Breast epithelium (tissue), 4 donors: ENCODE measurements at regions not wholly inside any gene's neighbourhood (a gene's known extent, or its start where the extent isn't known, plus 50 kb on each side); places are given as distances from the start of the nearest gene placed in this dataset.

Experiments used
- DNase-seq, 2 donors: peaks; one replicate each; pipeline ENCODE4 v3.0.0-alpha.2; 2019; ENCODE audit warnings: low spot score in 2 of 2
- H3K27ac ChIP-seq, 2 donors: fragments of 200-600 bp; sonication (generic) in 1 of 2; one replicate each; pipeline ENCODE4 v1.5.1; 2016 to 2019; ENCODE audit warnings: mild to moderate bottlenecking in 1 of 2
- H3K27me3 ChIP-seq, 2 donors: fragments of 200-600 bp; sonication (generic) in 1 of 2; one replicate each; pipeline versions ENCODE4 v1.5.1 to v1.6.0; 2017 to 2019; ENCODE audit warnings: control low read depth in 1 of 2, mild to moderate bottlenecking in 1 of 2
- H3K36me3 ChIP-seq: fragments of 200-600 bp; one replicate; pipeline ENCODE4 v1.5.1; 2019
- H3K4me1 ChIP-seq, 2 donors: fragments of 200-600 bp; sonication (generic); one replicate each; pipeline ENCODE4 v1.5.1; 2016 to 2019; ENCODE audit warnings: control low read depth in 1 of 2
- H3K4me3 ChIP-seq, 3 donors: fragments of 200-600 bp; sonication (generic); 1 replicate in 2 of 3; 2 replicates in 1 of 3; pipeline ENCODE4 v1.5.1; 2016 to 2019; ENCODE audit warnings: mild to moderate bottlenecking in 3 of 3, moderate library complexity in 2 of 3
- H3K9me3 ChIP-seq, 2 donors: fragments of 200-600 bp; sonication (generic) in 1 of 2; one replicate each; pipeline ENCODE4 v1.5.1; 2016 to 2019; ENCODE audit warnings: control low read depth in 1 of 2
- CTCF ChIP-seq, 3 donors: fragments of 450-650 bp; IDR thresholded peaks; one replicate each; pipeline ENCODE4 v1.5.1; 2016 to 2017; ENCODE audit warnings: antibody characterized with exemption in 3 of 3, mild to moderate bottlenecking in 3 of 3, moderate library complexity in 3 of 3
- POLR2A ChIP-seq: fragments of 450-650 bp; IDR thresholded peaks from one replicate; pipeline ENCODE4 v1.6.1; 2016; ENCODE audit warnings: antibody characterized with exemption, mild to moderate bottlenecking, moderate library complexity
- POLR2AphosphoS5 ChIP-seq, 3 donors: sonication (generic); formaldehyde crosslinking; IDR thresholded peaks; one replicate each; pipeline ENCODE4 v1.6.1; 2017; ENCODE audit warnings: antibody characterized with exemption in 3 of 3
- intact Hi-C: fragments of 100-400 bp; cut with DNase I; formaldehyde crosslinking; loops from one replicate; pipeline ENCODE4 v1.15.1; 2023; ENCODE audit warnings: low total_unique reads

GRCh38 chr6:85112540-85112939 is 337.3 kb upstream of the NT5E start:
- Histone ChIP-seq H3K27ac (no peak overlapping the region), H3K4me1 (no peaks in the 10 kb centered on the region), H3K9me3 (no peaks in the 10 kb centered on the region), H3K4me3 (no peak overlapping the region), H3K36me3 (no peaks in the 10 kb centered on the region), H3K27me3 (no peaks in the 10 kb centered on the region)
- DNase-seq: no peak
- TF ChIP-seq POLR2A (no peak), CTCF (IDR thresholded peaks at IDR 0.05) (no peak), POLR2AphosphoS5 (IDR thresholded peaks at IDR 0.05) (no peak)
- intact Hi-C loops: no loop called here

GRCh38 chr6:85111481-85112011 is 338.3 kb upstream of the NT5E start:
- no peaks in the 10 kb centered on the region for H3K4me1 ChIP-seq
- no peak overlapping the region for H3K4me3 ChIP-seq
- DNase-seq: no peak
- no peak overlapping the region for H3K27ac ChIP-seq
- intact Hi-C loops: no loop called here
- H3K27me3 ChIP-seq: no peaks in the 10 kb centered on the region
- H3K9me3 ChIP-seq: no peaks in the 10 kb centered on the region
- no peaks in the 10 kb centered on the region for H3K36me3 ChIP-seq
- TF ChIP-seq POLR2A (no peak), POLR2AphosphoS5 (IDR thresholded peaks at IDR 0.05) (no peak), CTCF (IDR thresholded peaks at IDR 0.05) (no peak)

- Histone ChIP-seq H3K27ac (no peak overlapping the region), H3K9me3 (no peaks in the 10 kb centered on the region), H3K4me3 (no peak overlapping the region), H3K27me3 (no peaks in the 10 kb centered on the region), H3K4me1 (no peaks in the 10 kb centered on the region), H3K36me3 (no peaks in the 10 kb centered on the region)
- intact Hi-C loops: no loop called here
- TF ChIP-seq CTCF (IDR thresholded peaks at IDR 0.05): no peak
- TF ChIP-seq POLR2AphosphoS5 (IDR thresholded peaks at IDR 0.05): no peak
- no peak for TF ChIP-seq POLR2A
- DNase-seq: no peak
These were observed 338.9 kb upstream of the NT5E start for GRCh38 chr6:85110943-85111342.

GRCh38 chr6:85107701-85108100 is 342.2 kb upstream of the NT5E start:
- H3K27me3 ChIP-seq: no peaks in the 10 kb centered on the region
- no peaks in the 10 kb centered on the region for H3K4me1 ChIP-seq
- no peak for DNase-seq
- H3K4me3 ChIP-seq: no peak overlapping the region
- H3K27ac ChIP-seq: no peak overlapping the region
- H3K36me3 ChIP-seq: no peaks in the 10 kb centered on the region
- H3K9me3 ChIP-seq: no peaks in the 10 kb centered on the region
- intact Hi-C loops: no loop called here
- TF ChIP-seq CTCF (IDR thresholded peaks at IDR 0.05) (no peak), POLR2AphosphoS5 (IDR thresholded peaks at IDR 0.05) (no peak), POLR2A (no peak)

GRCh38 chr6:85096976-85097375 is 332.6 kb upstream of the TBX18 start:
- Histone ChIP-seq H3K36me3 (no peaks in the 10 kb centered on the region), H3K4me3 (no peak overlapping the region), H3K9me3 (peaks cover 0 to 36% of the 10 kb centered on the region in 2 donors), H3K27me3 (no peaks in the 10 kb centered on the region), H3K4me1 (no peaks in the 10 kb centered on the region), H3K27ac (no peak overlapping the region)
- intact Hi-C loops: no loop called here
- DNase-seq: no peak
- TF ChIP-seq POLR2A: no peak
- TF ChIP-seq POLR2AphosphoS5 (IDR thresholded peaks at IDR 0.05): no peak
- no peak for TF ChIP-seq CTCF (IDR thresholded peaks at IDR 0.05)
